ENCODE measurements at regions not wholly inside any gene's neighbourhood (a gene's known extent, or its start where the extent isn't known, plus 50 kb on each side); places are given as distances from the start of the nearest gene placed in this dataset.

DNA sequence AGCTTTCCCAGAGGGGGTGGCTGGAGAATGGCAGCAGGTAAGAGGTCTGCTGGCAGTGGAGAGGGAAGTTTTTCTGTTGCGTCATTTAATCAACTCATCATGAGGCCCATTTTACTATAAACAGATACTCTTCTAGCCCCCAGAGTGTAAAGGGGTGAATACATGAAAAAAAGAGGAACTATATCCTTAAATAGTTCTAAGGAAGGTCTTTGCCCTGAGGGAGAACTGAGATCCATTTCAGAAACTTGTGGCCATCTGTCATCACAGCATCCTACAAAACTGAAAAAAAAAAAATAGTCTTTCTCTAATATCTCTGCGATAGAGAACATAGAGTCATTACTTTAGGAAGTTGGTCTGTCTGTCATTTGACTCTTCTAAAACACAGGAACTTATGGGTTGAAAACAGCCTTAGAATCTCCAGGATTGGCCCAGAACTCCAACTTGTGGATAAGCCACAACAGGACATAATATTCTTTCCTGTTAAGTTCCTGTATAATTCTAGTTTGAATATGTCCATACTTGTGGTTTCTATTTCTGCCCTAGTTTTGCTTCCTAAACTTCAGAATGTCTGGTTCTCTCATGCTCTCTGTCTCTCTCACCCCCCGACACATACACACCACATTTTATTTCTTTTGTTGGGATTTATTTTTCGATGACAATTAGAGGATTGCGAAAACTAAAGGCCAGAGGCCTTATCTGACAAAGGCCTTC is 238.5 kb upstream of the PIK3R1 start:
- H4K20me1 ChIP-seq (ENCODE audit: insufficient read depth): no peaks in the 10 kb centered on the region
- no peak for ATAC-seq
- H3K27ac ChIP-seq (ENCODE audit: low read depth, low read length): no peak overlapping the region
- no peaks in the 10 kb centered on the region for H3K9me2 ChIP-seq (ENCODE audit: insufficient read depth)
- POLR2A ChIA-PET: no interaction called here
- H3K4me2 ChIP-seq (ENCODE audit: low read length): no peak overlapping the region
- intact Hi-C loops (cut with micrococcal nuclease): no loop called here
- no peaks in the 10 kb centered on the region for H3K9me3 ChIP-seq (ENCODE audit: control insufficient read depth in 1 of 2, insufficient read depth in 1 of 2, low read depth in 1 of 2, low read length in 2 of 2)
- CTCF ChIA-PET: no interaction called here
- no peaks in the 10 kb centered on the region for H3K27me3 ChIP-seq (ENCODE audit: insufficient read depth, low read length)
- no peaks in the 10 kb centered on the region for H3K79me2 ChIP-seq (ENCODE audit: insufficient read depth, low read length)
- RAD21 ChIA-PET (ENCODE audit: low non-redundant PET in 1 of 2, low total read pairs in 2 of 2, uncharacterized antibody in 2 of 2, unreplicated experiment in 2 of 2): no interaction called here
- no peak for TF ChIP-seq JUND (IDR thresholded peaks at IDR 0.05)
- TF ChIP-seq SRF (IDR thresholded peaks at IDR 0.05; ENCODE audit: low read depth): no peak
- TF ChIP-seq EGR1 (IDR thresholded peaks at IDR 0.05; ENCODE audit: low read depth): no peak
- TF ChIP-seq ELF1 (IDR thresholded peaks at IDR 0.05; ENCODE audit: borderline replicate concordance, low read depth): no peak
- TF ChIP-seq RAD21 (IDR thresholded peaks at IDR 0.05; ENCODE audit: low read depth): no peak
- TF ChIP-seq POLR2A (IDR thresholded peaks at IDR 0.05; ENCODE audit: borderline replicate concordance, extremely low read depth, insufficient read depth, insufficient read length): no peak
- no peak for TF ChIP-seq TCF7L2 (IDR thresholded peaks at IDR 0.05; ENCODE audit: borderline replicate concordance, extremely low read depth, insufficient read depth, insufficient read length)
- TF ChIP-seq FOSL1 (IDR thresholded peaks at IDR 0.05; ENCODE audit: low read depth): no peak
- TF ChIP-seq, protein P1, sequence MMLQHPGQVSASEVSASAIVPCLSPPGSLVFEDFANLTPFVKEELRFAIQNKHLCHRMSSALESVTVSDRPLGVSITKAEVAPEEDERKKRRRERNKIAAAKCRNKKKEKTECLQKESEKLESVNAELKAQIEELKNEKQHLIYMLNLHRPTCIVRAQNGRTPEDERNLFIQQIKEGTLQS (IDR thresholded peaks at IDR 0.05): no peak
- no peak for TF ChIP-seq ZFX (IDR thresholded peaks at IDR 0.05)
- TF ChIP-seq, protein P2, sequence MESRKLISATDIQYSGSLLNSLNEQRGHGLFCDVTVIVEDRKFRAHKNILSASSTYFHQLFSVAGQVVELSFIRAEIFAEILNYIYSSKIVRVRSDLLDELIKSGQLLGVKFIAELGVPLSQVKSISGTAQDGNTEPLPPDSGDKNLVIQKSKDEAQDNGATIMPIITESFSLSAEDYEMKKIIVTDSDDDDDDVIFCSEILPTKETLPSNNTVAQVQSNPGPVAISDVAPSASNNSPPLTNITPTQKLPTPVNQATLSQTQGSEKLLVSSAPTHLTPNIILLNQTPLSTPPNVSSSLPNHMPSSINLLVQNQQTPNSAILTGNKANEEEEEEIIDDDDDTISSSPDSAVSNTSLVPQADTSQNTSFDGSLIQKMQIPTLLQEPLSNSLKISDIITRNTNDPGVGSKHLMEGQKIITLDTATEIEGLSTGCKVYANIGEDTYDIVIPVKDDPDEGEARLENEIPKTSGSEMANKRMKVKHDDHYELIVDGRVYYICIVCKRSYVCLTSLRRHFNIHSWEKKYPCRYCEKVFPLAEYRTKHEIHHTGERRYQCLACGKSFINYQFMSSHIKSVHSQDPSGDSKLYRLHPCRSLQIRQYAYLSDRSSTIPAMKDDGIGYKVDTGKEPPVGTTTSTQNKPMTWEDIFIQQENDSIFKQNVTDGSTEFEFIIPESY (IDR thresholded peaks at IDR 0.05; ENCODE audit: extremely low read depth, insufficient replicate concordance, low read length): no peak
- TF ChIP-seq, protein P3, sequence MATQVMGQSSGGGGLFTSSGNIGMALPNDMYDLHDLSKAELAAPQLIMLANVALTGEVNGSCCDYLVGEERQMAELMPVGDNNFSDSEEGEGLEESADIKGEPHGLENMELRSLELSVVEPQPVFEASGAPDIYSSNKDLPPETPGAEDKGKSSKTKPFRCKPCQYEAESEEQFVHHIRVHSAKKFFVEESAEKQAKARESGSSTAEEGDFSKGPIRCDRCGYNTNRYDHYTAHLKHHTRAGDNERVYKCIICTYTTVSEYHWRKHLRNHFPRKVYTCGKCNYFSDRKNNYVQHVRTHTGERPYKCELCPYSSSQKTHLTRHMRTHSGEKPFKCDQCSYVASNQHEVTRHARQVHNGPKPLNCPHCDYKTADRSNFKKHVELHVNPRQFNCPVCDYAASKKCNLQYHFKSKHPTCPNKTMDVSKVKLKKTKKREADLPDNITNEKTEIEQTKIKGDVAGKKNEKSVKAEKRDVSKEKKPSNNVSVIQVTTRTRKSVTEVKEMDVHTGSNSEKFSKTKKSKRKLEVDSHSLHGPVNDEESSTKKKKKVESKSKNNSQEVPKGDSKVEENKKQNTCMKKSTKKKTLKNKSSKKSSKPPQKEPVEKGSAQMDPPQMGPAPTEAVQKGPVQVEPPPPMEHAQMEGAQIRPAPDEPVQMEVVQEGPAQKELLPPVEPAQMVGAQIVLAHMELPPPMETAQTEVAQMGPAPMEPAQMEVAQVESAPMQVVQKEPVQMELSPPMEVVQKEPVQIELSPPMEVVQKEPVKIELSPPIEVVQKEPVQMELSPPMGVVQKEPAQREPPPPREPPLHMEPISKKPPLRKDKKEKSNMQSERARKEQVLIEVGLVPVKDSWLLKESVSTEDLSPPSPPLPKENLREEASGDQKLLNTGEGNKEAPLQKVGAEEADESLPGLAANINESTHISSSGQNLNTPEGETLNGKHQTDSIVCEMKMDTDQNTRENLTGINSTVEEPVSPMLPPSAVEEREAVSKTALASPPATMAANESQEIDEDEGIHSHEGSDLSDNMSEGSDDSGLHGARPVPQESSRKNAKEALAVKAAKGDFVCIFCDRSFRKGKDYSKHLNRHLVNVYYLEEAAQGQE (IDR thresholded peaks at IDR 0.05; ENCODE audit: low read depth): no peak
- TF ChIP-seq, protein P4, sequence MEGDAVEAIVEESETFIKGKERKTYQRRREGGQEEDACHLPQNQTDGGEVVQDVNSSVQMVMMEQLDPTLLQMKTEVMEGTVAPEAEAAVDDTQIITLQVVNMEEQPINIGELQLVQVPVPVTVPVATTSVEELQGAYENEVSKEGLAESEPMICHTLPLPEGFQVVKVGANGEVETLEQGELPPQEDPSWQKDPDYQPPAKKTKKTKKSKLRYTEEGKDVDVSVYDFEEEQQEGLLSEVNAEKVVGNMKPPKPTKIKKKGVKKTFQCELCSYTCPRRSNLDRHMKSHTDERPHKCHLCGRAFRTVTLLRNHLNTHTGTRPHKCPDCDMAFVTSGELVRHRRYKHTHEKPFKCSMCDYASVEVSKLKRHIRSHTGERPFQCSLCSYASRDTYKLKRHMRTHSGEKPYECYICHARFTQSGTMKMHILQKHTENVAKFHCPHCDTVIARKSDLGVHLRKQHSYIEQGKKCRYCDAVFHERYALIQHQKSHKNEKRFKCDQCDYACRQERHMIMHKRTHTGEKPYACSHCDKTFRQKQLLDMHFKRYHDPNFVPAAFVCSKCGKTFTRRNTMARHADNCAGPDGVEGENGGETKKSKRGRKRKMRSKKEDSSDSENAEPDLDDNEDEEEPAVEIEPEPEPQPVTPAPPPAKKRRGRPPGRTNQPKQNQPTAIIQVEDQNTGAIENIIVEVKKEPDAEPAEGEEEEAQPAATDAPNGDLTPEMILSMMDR (IDR thresholded peaks at IDR 0.05 in 2 of 3, conservative IDR thresholded peaks at IDR 0.05 in 1 of 3; ENCODE audit: borderline replicate concordance in 1 of 3, insufficient read depth in 1 of 3, low read depth in 2 of 3, low read length in 2 of 3): no peak
- no peak for TF ChIP-seq POLR2AphosphoS5 (IDR thresholded peaks at IDR 0.05; ENCODE audit: low read depth, low read length)
- TF ChIP-seq ZNF274 (IDR thresholded peaks at IDR 0.05; ENCODE audit: low read depth, low read length): no peak
- no peak for TF ChIP-seq SIN3A (IDR thresholded peaks at IDR 0.05; ENCODE audit: low read depth)
- TF ChIP-seq CEBPB (IDR thresholded peaks at IDR 0.05; ENCODE audit: low read depth): no peak
- no peak for TF ChIP-seq SP1 (IDR thresholded peaks at IDR 0.05; ENCODE audit: low read depth)
- no peak for TF ChIP-seq EZH2 (IDR thresholded peaks at IDR 0.05)
- no peak for TF ChIP-seq CBX3 (IDR thresholded peaks at IDR 0.05; ENCODE audit: low read depth)
- no peak overlapping the region for H3K9ac ChIP-seq (ENCODE audit: low read length)
- no peak overlapping the region for H3K4me3 ChIP-seq (replicated peaks in 1 of 2; ENCODE audit: low read depth in 1 of 2, low read length in 2 of 2)
- no peaks in the 10 kb centered on the region for H3K4me1 ChIP-seq (ENCODE audit: control insufficient read depth in 1 of 2, insufficient read depth in 2 of 2, low read length in 2 of 2)
- H2AFZ ChIP-seq (ENCODE audit: low read depth, low read length, poor library complexity, severe bottlenecking): no peak overlapping the region
- BruUV-seq (replicated peaks): no TSS peak
- no peak for DNase-seq (ENCODE audit: low read depth, low spot score)
- H3K36me3 ChIP-seq (ENCODE audit: control insufficient read depth in 1 of 2, insufficient read depth in 2 of 2, low read length in 2 of 2): no peaks in the 10 kb centered on the region
